ENCODE measurements at regions not wholly inside any gene's neighbourhood (a gene's known extent, or its start where the extent isn't known, plus 50 kb on each side); places are given as distances from the start of the nearest gene placed in this dataset.
A peak's percentile ranks its signal among the peaks of the same experiment; 100 is the strongest.

DNA sequence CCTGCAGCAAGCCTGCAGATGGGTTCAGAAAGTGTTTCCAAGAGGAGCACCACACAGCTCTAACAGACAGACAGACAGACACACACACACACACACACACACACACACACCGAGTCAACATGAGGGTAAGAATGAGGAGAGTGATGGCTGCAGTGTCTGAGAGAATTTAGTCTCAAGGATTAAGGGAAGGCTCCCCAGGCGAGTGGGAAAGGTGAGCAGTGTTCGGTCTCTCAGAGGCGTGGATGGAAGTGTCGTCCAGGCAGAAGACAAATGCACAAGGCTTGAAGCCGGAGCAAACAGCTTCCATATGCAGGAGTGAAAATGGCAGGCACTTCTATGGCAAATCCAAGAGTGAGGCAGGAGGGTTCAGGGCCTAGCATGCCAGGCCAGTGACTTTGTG, 770.1 kb downstream of the KCNJ18 start:
- intact Hi-C loops (cut with DNase I) = no loop called here
- no peak for DNase-seq

DNA sequence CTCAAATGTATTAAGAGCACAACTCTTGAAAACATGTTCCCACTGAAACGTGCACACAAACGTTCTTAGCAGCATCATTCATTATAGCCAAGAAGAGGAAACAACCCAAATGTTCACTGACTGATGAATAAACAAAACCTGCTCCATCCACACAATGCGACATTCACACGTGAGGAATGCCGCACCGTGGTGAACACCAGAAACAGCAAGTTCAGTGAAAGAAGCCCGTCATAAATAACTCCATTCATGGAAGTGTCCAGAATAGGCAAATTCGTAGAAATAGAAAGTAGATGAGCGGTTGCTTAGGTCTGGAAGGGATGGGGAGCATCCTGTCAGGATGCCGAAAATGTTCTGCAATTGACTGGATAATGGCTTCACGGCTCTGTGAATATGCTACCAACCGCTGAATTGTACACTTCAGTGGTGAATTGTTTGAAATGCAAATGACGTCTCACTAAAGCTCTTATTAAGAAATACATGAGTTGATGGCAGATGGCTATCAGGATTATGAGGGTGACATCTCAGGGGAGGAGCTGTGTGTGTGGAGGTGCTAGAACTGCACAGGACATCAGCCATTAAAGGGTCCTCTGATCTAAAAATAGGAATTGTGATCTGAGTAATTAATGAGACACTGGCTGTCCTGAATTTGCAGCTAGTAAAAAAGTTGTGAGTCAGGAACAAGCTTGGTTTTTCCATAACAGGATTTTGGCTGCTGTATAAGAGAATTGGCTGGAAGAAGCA, 771.0 kb downstream of the KCNJ18 start:
- intact Hi-C loops (cut with DNase I) = no loop called here
- no peak for DNase-seq

DNA sequence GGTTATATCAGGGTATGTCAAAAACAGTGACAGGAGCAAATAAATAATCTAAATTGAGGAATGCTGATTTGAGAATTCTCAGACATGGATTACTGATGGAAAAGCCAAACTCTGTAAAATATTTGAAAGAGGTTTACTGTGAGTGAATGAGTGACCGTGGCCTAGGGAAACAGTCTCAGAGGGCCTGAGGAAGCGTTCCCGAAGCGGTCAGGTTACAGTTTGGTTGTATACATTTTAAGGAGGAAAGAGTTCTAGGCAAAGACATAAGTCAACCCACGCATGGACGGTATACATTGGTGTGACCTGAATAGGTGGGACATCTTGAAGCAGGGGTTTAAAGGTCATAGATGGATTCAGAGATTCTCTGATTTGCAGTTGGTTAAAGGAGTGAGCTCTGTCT, 771.7 kb downstream of the KCNJ18 start:
- DNase-seq = no peak
- intact Hi-C loops (cut with DNase I) = no loop called here

DNA sequence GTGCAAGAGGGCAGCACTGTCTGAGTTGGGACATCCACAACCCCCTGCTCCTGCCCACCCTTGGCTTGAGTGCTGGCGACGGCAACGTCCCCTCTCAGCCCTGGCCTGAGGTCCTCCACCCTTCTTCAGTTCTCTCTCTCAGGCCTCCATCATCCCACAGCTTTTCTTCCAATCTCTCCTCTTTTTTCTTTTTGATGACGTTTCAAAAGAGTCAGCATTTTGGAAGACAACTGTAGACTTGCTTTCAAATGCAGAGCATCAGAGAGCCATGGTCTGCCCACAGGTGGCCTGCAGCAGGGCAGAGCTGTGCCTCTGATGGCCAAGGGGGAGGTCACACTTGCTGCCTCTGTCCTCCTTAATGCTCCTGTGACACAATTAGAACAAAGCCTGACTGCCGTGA, 775.4 kb downstream of the KCNJ18 start:
- DNase-seq = no peak

DNA sequence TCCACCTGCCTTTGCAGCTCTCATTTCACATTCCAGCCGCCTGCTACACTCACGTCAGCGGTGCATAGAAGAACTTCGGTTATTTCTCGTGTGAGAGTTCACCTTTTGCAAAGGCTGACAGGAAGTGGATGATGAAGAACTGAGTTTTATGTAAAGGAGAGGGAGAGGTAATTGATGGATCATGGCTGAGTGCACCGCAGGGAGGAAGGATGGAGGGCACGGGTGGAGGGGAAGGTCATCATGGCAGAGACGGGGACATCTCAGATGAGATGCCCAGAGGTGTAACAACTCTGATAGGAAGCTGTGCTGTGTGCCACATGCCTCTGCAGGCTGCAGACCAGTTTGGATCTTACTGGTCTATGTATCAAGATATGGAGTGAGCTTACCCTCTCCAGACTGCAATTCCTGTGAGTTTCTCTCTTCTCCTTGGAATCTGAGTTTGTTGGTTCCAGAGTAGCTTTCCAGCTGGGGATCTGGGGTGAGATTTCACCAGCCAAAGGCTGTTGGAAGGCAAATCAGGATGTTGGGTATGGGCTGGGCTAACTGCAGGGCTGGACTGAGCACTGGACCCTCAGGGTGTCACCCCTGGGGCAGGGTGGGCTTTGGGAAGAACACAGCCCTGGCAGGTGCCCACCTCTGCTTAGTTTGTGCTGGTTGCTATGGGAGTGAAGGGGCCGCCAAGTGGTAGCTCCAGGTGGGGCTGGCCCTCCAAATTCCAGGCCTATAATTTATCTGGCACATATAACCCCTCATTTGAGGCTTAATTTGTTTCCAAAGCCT, 777.0 kb downstream of the KCNJ18 start:
- DNase-seq = no peak
- intact Hi-C loops (cut with DNase I) = no loop called here

More for the DNA sequence above, 775.4 kb downstream of the KCNJ18 start:
- intact Hi-C loops (cut with DNase I) = no loop called here

DNA sequence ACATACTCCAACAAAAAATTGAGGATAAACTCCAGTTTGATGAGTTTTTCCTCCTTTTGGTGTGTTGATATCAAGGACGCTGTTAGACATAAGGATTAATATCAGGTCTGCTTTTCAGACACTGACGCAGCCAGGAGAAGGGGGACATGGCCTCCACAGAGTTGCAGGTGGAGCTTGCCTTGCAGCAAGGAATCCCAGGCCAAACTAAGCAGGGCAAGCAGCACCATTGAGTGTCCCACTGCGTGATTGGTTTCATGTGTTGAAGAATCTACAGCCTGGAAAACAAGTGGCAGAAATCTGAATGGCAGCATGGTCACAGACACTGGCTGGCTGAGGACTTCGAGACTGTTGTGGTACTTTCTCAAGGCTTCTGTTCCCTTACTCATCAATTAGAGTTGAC, 777.6 kb downstream of the KCNJ18 start:
- no peak for DNase-seq
- intact Hi-C loops (cut with DNase I) = no loop called here

DNA sequence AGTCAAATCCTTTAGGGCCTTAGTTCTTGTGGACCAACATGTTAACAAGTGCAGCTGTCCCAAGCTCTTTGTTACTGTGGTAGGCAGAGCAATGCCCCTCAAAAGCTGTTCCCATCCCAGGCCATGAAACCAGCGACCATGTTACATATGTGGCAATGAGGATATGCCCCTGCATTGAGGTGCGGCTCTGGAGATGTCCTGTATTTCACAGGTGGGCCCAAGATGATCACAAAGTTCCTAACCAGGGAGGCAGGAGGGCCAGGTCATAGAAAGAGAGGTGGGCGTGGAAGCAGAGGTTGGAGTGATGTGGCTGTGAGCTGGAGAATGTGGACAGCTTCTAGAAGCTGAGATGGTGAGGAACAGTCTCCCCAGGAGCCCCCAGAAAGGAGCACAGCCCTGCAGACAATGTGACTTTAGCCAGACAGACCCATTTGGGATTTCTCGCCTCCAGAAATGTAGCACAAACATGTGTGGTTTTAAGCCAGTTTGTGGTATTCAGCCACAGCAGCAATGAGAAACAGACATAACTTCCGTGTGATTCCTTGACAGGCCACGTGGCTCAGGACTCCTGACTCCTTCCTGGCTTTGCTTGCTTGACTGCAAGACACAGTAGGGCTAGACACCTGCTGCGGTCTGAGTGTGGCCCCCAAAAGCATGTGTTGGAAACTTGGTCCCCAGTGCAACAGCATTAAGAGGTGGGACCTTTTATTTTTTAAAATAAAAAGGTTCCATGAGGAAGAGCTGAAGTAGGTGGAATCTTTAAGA, 778.3 kb downstream of the KCNJ18 start:
- DNase-seq = no peak
- intact Hi-C loops (cut with DNase I) = no loop called here

DNA sequence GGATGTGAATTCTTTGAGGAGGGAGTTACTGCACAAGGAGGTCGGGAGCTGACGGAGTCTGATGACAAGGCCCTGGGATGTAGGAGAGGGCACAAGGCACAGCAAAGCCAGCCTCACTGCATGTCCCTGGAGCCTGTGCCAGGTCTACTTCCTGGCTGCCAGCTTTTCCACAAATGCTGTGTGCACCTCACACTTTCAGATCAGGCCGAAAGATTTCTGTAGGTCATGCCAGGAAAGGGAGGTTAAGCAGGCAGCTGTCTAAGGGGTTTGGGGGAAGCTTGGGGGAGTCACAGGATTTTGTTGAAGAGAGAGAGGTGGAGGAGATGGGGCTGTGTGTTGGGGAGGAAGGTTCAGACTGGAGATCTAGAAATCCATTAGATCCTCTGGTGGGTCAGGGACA, 792.5 kb downstream of the KCNJ18 start:
- intact Hi-C loops (cut with DNase I) = no loop called here
- DNase-seq = peak in 1 of 42 donors; percentile 10

DNA sequence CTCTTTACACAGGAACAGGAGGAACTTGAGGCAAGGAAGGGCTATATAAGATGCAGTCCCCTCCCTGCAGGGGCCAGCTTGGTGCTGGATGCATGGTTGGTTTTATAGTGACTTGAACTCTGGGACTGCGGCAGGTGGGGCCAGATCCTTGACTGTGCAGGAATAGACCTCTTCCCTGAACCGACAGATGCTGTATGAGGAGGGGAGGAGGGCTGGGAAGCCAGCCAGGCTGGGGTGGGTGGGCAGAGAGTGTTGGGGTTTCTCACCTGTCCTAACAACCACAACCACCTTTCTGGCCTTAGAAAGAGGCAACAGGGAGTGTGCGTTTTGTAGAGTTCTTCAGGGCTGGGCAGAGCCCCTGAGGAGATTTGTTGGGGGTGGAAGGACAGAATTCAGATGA, 798.1 kb downstream of the KCNJ18 start:
- intact Hi-C loops (cut with DNase I) = no loop called here
- no peak for DNase-seq

DNA sequence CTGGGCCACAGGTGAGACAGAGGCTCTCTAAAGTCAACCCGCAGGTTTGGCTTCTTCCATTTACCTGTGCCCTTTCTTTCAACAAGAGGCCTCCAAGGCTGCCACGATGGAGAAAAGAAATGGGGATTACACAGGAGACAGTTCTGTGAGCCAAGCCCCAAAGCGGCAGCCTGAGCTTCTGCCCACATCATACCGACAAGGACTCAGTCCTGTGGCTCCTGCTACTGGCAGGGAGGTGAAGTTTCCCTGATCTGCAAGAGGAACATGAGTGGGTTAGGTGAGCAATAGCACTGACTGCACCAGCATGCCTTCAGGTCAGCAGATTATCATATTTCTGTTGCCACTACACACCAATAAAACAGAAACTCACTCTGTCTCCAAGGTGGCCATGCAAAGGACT, 800.0 kb downstream of the KCNJ18 start:
- intact Hi-C loops (cut with DNase I) = no loop called here
- DNase-seq = peak in 1 of 42 donors; percentile 17

DNA sequence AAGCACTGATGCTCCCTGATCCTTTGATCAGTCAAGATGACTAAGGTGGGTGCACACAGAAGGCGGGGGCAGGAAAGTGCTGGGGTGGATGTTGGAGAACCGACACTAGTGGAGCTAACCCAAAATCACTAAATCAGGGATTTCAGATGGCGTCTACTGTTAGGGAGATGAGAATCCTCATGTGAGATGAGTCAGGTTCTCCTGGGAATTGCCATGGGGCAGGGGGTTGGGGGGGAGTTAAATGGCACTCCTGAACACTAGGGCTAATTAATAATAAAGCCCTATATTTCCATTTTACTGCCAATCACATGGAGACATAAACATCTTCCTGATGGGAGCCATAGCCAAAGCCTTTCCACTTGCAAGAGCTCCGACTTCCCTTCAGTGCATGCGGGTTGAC, 804.1 kb downstream of the KCNJ18 start:
- DNase-seq = peak in 1 of 42 donors; percentile 4

DNA sequence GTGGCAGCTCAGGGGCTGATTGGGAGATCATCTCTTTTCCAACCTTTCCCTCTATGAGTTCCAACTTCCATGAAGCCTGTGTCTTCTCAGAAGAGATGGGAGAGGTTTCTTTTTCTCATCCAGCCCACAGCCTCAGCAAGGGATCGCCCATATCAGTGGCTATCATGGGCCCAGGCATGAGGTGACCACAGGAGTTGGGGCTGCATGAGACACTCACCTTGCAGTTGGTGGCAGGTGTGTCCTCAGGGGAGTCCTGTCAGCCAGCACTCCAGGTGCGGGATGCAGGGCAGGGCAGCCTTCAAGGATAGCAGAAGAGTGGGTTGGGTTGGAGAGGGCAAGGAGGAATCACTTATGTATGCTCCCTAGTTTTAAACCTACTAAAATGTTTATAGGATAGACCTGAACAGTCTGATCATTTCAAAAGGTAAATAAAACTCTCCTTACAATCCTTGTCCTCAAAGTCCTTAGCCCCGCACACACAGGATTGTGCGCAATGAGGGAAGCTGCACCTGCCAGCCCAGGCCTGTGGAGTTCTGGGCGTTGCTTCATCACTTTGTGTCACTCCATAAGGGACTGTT, 811.1 kb downstream of the KCNJ18 start:
- intact Hi-C loops (cut with DNase I) = no loop called here
- DNase-seq = peak in 1 of 42 donors; percentile 13

More for the DNA sequence above, 804.1 kb downstream of the KCNJ18 start:
- intact Hi-C loops (cut with DNase I) = no loop called here

DNA sequence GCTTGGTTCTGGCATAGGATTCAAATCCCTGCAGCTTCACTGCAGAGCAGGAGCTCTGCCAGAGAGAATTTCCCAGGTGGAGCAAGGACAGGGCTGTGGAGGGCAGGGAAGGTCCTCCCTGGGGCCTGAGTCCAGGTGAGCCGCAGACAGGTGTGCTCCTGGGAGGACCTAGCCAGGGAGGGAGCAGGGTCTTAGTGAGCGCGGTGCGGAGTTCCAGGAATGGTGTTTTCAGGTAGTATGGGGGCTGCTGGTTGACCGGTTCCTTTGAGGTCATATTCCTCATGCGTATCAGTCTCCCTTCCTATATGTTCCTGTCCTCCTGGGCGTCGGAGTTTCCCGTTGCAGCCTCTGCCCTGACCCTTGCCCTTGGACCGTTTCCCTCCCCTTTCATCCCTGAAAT, 813.3 kb downstream of the KCNJ18 start:
- intact Hi-C loops (cut with DNase I) = no loop called here
- DNase-seq = peak in 1 of 42 donors; percentile 5

DNA sequence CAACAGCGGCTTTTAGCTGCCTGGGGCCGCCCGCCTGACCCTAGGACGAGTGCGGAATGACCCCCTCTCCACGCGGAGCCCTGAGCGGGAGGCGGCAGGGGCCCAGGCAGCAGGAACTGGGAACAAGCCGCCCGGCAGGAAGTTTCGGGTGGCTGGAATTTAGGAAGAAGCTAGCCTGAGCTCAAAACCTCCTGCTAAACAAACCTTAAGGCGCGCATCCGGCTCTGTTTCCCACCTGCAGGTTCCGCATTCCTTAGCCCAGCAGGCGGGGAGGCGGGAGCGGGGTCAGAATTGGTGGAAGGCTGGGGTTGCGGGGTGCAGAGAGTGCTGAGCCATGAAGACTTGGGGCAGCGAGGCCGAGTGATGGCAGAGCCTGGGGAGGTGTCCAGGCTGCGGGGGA, 813.9 kb downstream of the KCNJ18 start:
- no peak for DNase-seq
- intact Hi-C loops (cut with DNase I) = no loop called here

DNA sequence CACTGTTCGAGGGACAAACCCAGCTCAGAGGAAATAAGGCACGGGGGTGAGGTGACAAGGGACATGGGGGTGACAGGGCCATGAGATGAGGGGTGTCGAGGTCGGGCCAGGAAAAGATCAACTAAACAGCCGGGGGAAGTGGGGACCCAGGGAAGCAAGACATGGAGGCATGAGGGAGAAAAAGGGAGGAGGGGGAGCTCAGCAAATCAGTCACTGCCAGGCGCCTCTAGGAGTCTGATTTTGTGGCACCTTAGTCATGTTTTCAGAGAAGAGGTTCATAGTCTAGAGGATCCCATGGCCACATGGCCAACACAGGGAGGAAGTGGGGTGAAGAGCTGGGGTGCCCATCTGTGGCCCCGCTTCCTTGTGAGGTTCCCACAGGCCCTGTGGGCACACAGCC, 814.5 kb downstream of the KCNJ18 start:
- no peak for DNase-seq
- intact Hi-C loops (cut with DNase I) = no loop called here

DNA sequence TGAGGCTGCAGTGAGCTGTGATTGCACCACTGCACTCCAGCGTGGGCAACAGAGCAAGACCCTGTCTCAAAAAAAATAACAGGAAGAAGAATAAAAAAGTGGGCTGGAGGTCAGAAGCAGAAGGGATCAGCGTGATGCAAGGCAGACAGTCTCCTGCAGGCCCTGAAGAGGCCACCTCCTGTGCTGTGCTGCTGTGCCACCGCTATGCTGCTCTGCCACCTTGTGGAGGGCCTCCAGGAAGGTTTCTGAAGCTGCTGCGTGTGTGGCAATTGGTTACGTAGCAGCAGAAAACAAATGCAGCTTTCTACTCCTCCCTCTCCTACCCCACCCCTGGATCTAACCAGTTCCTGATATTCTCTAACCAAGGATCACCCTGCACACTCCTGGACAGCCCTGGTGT, 815.5 kb downstream of the KCNJ18 start:
- peak in 2 of 42 donors; percentile 5 to 34 for DNase-seq
- intact Hi-C loops (cut with DNase I) = no loop called here

DNA sequence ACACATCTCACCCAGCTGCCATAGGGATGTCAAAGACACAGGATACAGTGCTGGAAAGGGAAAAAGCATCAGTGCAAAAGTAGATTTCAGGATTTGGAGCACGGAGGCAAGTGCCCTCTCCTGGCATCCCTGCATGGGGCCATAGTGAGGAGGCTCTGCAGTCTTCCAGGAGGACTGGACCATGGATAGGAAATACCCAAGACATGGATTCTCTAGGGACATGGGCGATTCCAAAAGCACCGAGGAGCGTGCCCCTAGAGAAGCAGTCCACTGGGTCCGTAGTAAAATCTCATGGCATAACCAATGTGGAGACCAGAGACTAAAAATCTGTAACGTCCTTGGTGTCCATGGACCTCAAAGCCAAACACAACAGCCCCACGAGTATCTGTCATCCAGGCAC, 818.2 kb downstream of the KCNJ18 start:
- DNase-seq = no peak
- intact Hi-C loops (cut with DNase I) = no loop called here

DNA sequence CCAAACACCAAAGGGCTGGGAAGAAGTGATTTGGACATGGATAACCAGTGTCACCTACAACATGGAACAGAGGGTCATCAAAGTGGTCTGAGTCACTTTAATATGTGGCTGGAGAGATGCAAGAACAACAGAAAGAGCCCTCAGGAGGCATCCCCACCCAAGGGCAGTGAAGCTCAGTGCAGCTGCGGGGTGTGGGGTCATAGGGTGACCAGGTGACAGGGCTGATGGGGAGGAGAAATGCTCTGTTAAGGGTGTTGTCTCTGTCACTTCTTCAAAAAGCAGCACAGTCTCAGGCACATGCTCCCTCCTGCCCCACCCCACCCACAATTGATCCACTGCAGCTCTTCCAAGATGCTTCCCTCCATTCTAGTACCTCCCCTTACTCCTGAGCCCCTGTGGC, 819.1 kb downstream of the KCNJ18 start:
- intact Hi-C loops (cut with DNase I) = no loop called here

DNA sequence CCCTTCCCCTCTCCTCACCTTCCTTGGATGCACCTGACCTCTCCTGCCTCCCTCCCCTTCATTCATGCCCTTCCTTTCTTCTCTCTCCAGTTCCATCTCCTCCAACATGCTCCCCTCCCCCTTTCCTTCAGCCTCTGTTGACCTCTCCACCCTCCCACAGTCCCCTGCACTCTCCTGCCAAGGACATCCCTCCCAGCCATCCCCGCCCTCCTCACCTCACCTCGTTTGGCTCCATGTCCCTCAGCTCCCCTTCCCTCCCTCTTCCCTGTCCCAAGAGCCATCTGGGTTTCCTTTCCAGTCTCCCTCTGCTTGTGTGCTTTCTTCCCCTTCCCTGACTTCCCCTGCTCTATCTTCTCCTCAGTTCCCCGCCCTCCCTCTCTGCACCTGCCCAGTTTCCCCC, 819.7 kb downstream of the KCNJ18 start:
- intact Hi-C loops (cut with DNase I) = no loop called here
- no peak for DNase-seq

More for the DNA sequence above, 819.1 kb downstream of the KCNJ18 start:
- DNase-seq = no peak

DNA sequence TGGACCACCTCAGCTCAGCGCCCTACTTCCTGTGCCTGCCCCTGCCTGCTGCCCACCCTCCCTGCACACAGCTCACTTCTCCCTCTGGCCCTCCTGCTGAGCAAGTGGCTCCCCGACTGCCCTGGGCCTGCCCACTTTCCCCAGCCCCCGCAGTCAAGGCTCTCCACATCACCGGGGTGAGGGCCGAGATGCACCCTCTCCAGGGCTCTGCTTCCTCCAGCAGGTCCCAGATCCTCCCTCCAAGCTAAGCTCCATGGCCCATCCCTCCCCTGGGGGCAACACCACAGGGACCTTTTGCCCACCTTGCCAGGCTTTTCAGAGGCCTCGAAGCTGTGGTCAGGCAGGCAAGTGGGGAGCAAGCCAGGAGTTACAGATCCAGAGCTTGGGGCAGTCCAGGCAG, 820.2 kb downstream of the KCNJ18 start:
- intact Hi-C loops (cut with DNase I) = no loop called here
- no peak for DNase-seq
